ENCODE measurements at regions not wholly inside any gene's neighbourhood (a gene's known extent, or its start where the extent isn't known, plus 50 kb on each side); places are given as distances from the start of the nearest gene placed in this dataset.

GRCh38 chr2:145157036-145157675 lies 637.2 kb upstream of the ZEB2 start:
- TF ChIP-seq CTCF (IDR thresholded peaks at IDR 0.05) (no peak), EP300 (IDR thresholded peaks at IDR 0.05) (no peak), POLR2AphosphoS5 (IDR thresholded peaks at IDR 0.05) (no peak), POLR2A (IDR thresholded peaks at IDR 0.05) (no peak)

GRCh38 chr2:145156199-145156598 lies 636.3 kb upstream of the ZEB2 start:
- no peak overlapping the region for H3K27ac ChIP-seq
- TF ChIP-seq CTCF (IDR thresholded peaks at IDR 0.05) (no peak), EP300 (IDR thresholded peaks at IDR 0.05) (no peak), POLR2AphosphoS5 (IDR thresholded peaks at IDR 0.05) (no peak), POLR2A (IDR thresholded peaks at IDR 0.05) (no peak)
- H3K36me3 ChIP-seq: no peaks in the 10 kb centered on the region
- peaks cover 3 to 24% (median 16%) of the 10 kb centered on the region in 3 donors for H3K4me1 ChIP-seq
- H3K9me3 ChIP-seq: peaks cover 0 to 5% (median 0%) of the 10 kb centered on the region in 3 donors
- WGBS, 2 donors (ENCODE audit: low coverage in 1 of 2): 55 to 75% methylated on average over 2 of the region's 2 CpGs
- H3K27me3 ChIP-seq: no peaks in the 10 kb centered on the region
- H3K4me3 ChIP-seq: no peak overlapping the region
- no peak for ATAC-seq

More at GRCh38 chr2:145157036-145157675, 637.2 kb upstream of the ZEB2 start:
- no peaks in the 10 kb centered on the region for H3K36me3 ChIP-seq
- no peaks in the 10 kb centered on the region for H3K27me3 ChIP-seq
- H3K9me3 ChIP-seq: peaks cover 0 to 5% (median 0%) of the 10 kb centered on the region in 3 donors
- H3K4me3 ChIP-seq: no peak overlapping the region
- no peak for ATAC-seq
- peaks cover 3 to 24% (median 16%) of the 10 kb centered on the region in 3 donors for H3K4me1 ChIP-seq
- H3K27ac ChIP-seq: peak overlapping the region in 3 of 4 donors; percentile 19 to 48 (median 34)

GRCh38 chr2:145155196-145155595 lies 635.3 kb upstream of the ZEB2 start:
- no peaks in the 10 kb centered on the region for H3K36me3 ChIP-seq
- no peak for ATAC-seq
- WGBS, 2 donors (ENCODE audit: low coverage in 1 of 2): 77 to 92% methylated on average over 2 of the region's 2 CpGs

GRCh38 chr2:145154731-145155130 lies 634.8 kb upstream of the ZEB2 start:
- TF ChIP-seq EP300 (IDR thresholded peaks at IDR 0.05) (no peak), POLR2A (IDR thresholded peaks at IDR 0.05) (no peak), POLR2AphosphoS5 (IDR thresholded peaks at IDR 0.05) (no peak), CTCF (IDR thresholded peaks at IDR 0.05) (no peak)
- H3K4me3 ChIP-seq: no peak overlapping the region
- peaks cover 3 to 23% (median 16%) of the 10 kb centered on the region in 3 donors for H3K4me1 ChIP-seq
- H3K9me3 ChIP-seq: peaks cover 0 to 5% (median 0%) of the 10 kb centered on the region in 3 donors
- no peak for ATAC-seq
- no peaks in the 10 kb centered on the region for H3K36me3 ChIP-seq
- WGBS, 2 donors (ENCODE audit: low coverage in 1 of 2): 72 to 77% methylated on average over 2 of the region's 2 CpGs
- H3K27ac ChIP-seq: no peak overlapping the region
- H3K27me3 ChIP-seq: no peaks in the 10 kb centered on the region

More at GRCh38 chr2:145155196-145155595, 635.3 kb upstream of the ZEB2 start:
- H3K27me3 ChIP-seq: no peaks in the 10 kb centered on the region
- no peak overlapping the region for H3K27ac ChIP-seq
- H3K9me3 ChIP-seq: peaks cover 0 to 5% (median 0%) of the 10 kb centered on the region in 3 donors
- TF ChIP-seq EP300 (IDR thresholded peaks at IDR 0.05) (no peak), POLR2A (IDR thresholded peaks at IDR 0.05) (no peak), CTCF (IDR thresholded peaks at IDR 0.05) (no peak), POLR2AphosphoS5 (IDR thresholded peaks at IDR 0.05) (no peak)
- H3K4me1 ChIP-seq: peaks cover 3 to 24% (median 16%) of the 10 kb centered on the region in 3 donors
- H3K4me3 ChIP-seq: no peak overlapping the region

- H3K27me3 ChIP-seq: no peaks in the 10 kb centered on the region
- TF ChIP-seq POLR2AphosphoS5 (IDR thresholded peaks at IDR 0.05): no peak
- no peak for TF ChIP-seq EP300 (IDR thresholded peaks at IDR 0.05)
- no peak for TF ChIP-seq CTCF (IDR thresholded peaks at IDR 0.05)
- TF ChIP-seq POLR2A (IDR thresholded peaks at IDR 0.05): no peak
- ATAC-seq: no peak
- no peak overlapping the region for H3K27ac ChIP-seq
- no peaks in the 10 kb centered on the region for H3K36me3 ChIP-seq
- peaks cover 0 to 7% (median 0%) of the 10 kb centered on the region in 3 donors for H3K9me3 ChIP-seq
- H3K4me1 ChIP-seq: no peaks in the 10 kb centered on the region
- H3K4me3 ChIP-seq: no peak overlapping the region
Observed at GRCh38 chr2:145146691-145147090, 626.8 kb upstream of the ZEB2 start.
